ENCODE measurements at regions not wholly inside any gene's neighbourhood (a gene's known extent, or its start where the extent isn't known, plus 50 kb on each side); places are given as distances from the start of the nearest gene placed in this dataset.

DNA sequence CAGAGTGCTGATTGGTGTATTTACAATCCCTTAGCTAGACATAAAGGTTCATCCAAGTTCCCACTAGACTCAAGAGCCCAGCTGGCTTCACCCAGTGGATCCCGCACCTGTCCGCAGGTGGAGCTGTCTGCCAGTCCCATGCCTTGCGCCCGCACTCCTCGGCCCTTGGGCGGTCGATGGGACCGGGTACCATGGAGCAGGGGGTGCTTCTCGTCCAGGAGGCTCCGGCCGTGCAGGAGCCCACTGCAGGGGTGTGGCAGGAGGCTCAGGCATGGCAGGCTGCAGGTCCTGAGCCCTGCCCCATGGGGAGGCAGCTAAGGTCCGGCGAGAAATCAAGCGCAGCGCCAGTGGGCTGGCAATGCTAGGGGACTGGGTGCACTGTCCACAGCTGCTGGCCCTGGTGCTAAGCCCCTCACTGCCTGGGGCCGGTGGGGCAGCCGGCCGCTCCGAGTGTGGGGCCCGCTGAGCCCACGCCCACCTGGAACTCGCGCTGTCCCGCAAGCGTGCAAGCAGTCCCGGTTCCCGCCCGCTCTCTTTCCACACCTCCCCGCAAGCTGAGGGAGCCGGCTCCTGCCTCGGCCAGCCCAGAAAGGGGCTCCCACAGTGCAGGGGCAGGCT lies 1206.3 kb downstream of the OTOL1 start:
- WGBS (ENCODE audit: insufficient coverage, low coverage, missing lambda C conversion rate), result 1% methylated on average over 21 of the region's 31 CpGs
- BruUV-seq (replicated peaks), result no TSS peak
- TF ChIP-seq BDP1 (IDR thresholded peaks at IDR 0.05; ENCODE audit: insufficient read depth, insufficient read length) (no peak), ZNF778 (CRISPR knock-in tag; IDR thresholded peaks at IDR 0.05) (no peak), GABPA (tag; conservative IDR thresholded peaks at IDR 0.05; ENCODE audit: low read depth) (no peak), CCNT2 (IDR thresholded peaks at IDR 0.05; ENCODE audit: borderline replicate concordance, extremely low read depth, insufficient read length, low read depth, low read length) (no peak), ZFP30 (CRISPR knock-in tag; IDR thresholded peaks at IDR 0.05; ENCODE audit: borderline replicate concordance) (no peak), PCBP1 (IDR thresholded peaks at IDR 0.05; ENCODE audit: low read depth, low read length, poor library complexity, severe bottlenecking) (no peak), CC2D1A (IDR thresholded peaks at IDR 0.05) (no peak), FOSL1 (tag; conservative IDR thresholded peaks at IDR 0.05) (no peak), RBM22 (IDR thresholded peaks at IDR 0.05; ENCODE audit: low read depth, low read length, poor library complexity, severe bottlenecking) (no peak), FOXK1 (CRISPR knock-in tag; IDR thresholded peaks at IDR 0.05; ENCODE audit: borderline replicate concordance) (no peak)
- TF ChIP-seq, protein P1, sequence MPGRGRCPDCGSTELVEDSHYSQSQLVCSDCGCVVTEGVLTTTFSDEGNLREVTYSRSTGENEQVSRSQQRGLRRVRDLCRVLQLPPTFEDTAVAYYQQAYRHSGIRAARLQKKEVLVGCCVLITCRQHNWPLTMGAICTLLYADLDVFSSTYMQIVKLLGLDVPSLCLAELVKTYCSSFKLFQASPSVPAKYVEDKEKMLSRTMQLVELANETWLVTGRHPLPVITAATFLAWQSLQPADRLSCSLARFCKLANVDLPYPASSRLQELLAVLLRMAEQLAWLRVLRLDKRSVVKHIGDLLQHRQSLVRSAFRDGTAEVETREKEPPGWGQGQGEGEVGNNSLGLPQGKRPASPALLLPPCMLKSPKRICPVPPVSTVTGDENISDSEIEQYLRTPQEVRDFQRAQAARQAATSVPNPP (IDR thresholded peaks at IDR 0.05; ENCODE audit: borderline replicate concordance, insufficient read depth, insufficient read length), result no peak
- TF ChIP-seq, protein P2, sequence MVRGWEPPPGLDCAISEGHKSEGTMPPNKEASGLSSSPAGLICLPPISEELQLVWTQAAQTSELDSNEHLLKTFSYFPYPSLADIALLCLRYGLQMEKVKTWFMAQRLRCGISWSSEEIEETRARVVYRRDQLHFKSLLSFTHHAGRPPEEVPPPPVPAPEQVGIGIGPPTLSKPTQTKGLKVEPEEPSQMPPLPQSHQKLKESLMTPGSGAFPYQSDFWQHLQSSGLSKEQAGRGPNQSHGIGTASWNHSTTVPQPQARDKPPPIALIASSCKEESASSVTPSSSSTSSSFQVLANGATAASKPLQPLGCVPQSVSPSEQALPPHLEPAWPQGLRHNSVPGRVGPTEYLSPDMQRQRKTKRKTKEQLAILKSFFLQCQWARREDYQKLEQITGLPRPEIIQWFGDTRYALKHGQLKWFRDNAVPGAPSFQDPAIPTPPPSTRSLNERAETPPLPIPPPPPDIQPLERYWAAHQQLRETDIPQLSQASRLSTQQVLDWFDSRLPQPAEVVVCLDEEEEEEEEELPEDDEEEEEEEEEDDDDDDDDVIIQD (CRISPR knock-in tag; IDR thresholded peaks at IDR 0.05), result no peak
- TF ChIP-seq, protein P3, sequence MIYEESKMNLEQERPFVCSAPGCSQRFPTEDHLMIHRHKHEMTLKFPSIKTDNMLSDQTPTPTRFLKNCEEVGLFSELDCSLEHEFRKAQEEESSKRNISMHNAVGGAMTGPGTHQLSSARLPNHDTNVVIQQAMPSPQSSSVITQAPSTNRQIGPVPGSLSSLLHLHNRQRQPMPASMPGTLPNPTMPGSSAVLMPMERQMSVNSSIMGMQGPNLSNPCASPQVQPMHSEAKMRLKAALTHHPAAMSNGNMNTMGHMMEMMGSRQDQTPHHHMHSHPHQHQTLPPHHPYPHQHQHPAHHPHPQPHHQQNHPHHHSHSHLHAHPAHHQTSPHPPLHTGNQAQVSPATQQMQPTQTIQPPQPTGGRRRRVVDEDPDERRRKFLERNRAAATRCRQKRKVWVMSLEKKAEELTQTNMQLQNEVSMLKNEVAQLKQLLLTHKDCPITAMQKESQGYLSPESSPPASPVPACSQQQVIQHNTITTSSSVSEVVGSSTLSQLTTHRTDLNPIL (CRISPR knock-in tag; IDR thresholded peaks at IDR 0.05), result no peak
- TF ChIP-seq, protein P4, sequence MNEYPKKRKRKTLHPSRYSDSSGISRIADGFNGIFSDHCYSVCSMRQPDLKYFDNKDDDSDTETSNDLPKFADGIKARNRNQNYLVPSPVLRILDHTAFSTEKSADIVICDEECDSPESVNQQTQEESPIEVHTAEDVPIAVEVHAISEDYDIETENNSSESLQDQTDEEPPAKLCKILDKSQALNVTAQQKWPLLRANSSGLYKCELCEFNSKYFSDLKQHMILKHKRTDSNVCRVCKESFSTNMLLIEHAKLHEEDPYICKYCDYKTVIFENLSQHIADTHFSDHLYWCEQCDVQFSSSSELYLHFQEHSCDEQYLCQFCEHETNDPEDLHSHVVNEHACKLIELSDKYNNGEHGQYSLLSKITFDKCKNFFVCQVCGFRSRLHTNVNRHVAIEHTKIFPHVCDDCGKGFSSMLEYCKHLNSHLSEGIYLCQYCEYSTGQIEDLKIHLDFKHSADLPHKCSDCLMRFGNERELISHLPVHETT (CRISPR knock-in tag; conservative IDR thresholded peaks at IDR 0.05 in 1 of 2, IDR thresholded peaks at IDR 0.05 in 1 of 2), result no peak

More for the DNA sequence above, 1206.3 kb downstream of the OTOL1 start:
- Histone ChIP-seq H3K79me2 (ENCODE audit: control insufficient read depth, insufficient read depth, low read length) (no peaks in the 10 kb centered on the region), H3K9ac (ENCODE audit: insufficient read depth in 1 of 2, low read depth in 2 of 2, low read length in 2 of 2) (no peak overlapping the region), H3K4me3 (no peak overlapping the region), H4K20me1 (replicated peaks; ENCODE audit: control insufficient read depth, insufficient read depth, low read length) (no peaks in the 10 kb centered on the region), H2AFZ (ENCODE audit: low read depth, low read length) (no peak overlapping the region), H3K9me1 (ENCODE audit: control insufficient read depth, insufficient read depth, low read length) (no peaks in the 10 kb centered on the region), H3K27ac (ENCODE audit: extremely low read depth, low read depth, low read length) (no peak overlapping the region), H3K4me2 (ENCODE audit: insufficient read depth, low read length) (no peak overlapping the region), H3K36me3 (ENCODE audit: control insufficient read depth, insufficient read depth, low read length) (no peaks in the 10 kb centered on the region), H3K4me1 (replicated peaks in 1 of 2; ENCODE audit: control insufficient read depth in 2 of 2, insufficient read depth in 2 of 2, low read length in 2 of 2) (no peaks in the 10 kb centered on the region), H3K27me3 (ENCODE audit: control insufficient read depth in 2 of 2, insufficient read depth in 2 of 2, low read length in 2 of 2) (no peaks in the 10 kb centered on the region), H3K9me3 (replicated peaks; ENCODE audit: control insufficient read depth, insufficient read depth, low read depth, low read length) (no peaks in the 10 kb centered on the region)
- ChIA-PET CTCF (ENCODE audit: low intra/inter-chr PET ratio) (no interaction called here), POLR2A (no interaction called here)
- intact Hi-C loops (cut with micrococcal nuclease) (no loop called here), in situ Hi-C loops (cut with MboI) (no loop called here)
- DNase-seq (ENCODE audit: extremely low read depth in 1 of 4, low spot score in 3 of 4) (no peak), FAIRE-seq (no peak), ATAC-seq (no peak)
